HG03103 (cell line): ENCODE measurements at regions not wholly inside any gene's neighbourhood (a gene's known extent, or its start where the extent isn't known, plus 50 kb on each side); places are given as distances from the start of the nearest gene placed in this dataset.
A peak's percentile ranks its signal among the peaks of the same experiment; 100 is the strongest.

Experiments
- ATAC-seq: cut with Tn5 transposase; IDR thresholded peaks from one replicate; pipeline ENCODE4 v1.9.1; 2021; ENCODE audit warnings: low read depth; ENCODE audit not compliant: unreplicated experiment

- no peak for ATAC-seq
These were observed 228.8 kb downstream of the SMARCA2 start for GRCh38 chr9:2243666-2244555.

GRCh38 chr9:2247340-2247739, 232.2 kb downstream of the SMARCA2 start:
- no peak for ATAC-seq

- no peak for ATAC-seq
These were observed 233.7 kb downstream of the SMARCA2 start for GRCh38 chr9:2248768-2249265.

GRCh38 chr9:2253636-2254580, 238.8 kb downstream of the SMARCA2 start:
- ATAC-seq: no peak

GRCh38 chr9:2255128-2255527, 240.0 kb downstream of the SMARCA2 start:
- no peak for ATAC-seq

GRCh38 chr9:2257248-2257929, 242.2 kb downstream of the SMARCA2 start:
- ATAC-seq: peak; percentile 49

GRCh38 chr9:2260417-2261306, 245.5 kb downstream of the SMARCA2 start:
- no peak for ATAC-seq

- ATAC-seq: no peak
These were observed 246.4 kb downstream of the SMARCA2 start for GRCh38 chr9:2261421-2262103.

GRCh38 chr9:2262386-2263071, 247.4 kb downstream of the SMARCA2 start:
- no peak for ATAC-seq

GRCh38 chr9:2263111-2263510, 248.0 kb downstream of the SMARCA2 start:
- ATAC-seq: no peak

- ATAC-seq: no peak
These were observed 248.5 kb downstream of the SMARCA2 start for GRCh38 chr9:2263665-2264064.

- ATAC-seq: no peak
These were observed 248.9 kb downstream of the SMARCA2 start for GRCh38 chr9:2264081-2264480.

GRCh38 chr9:2267181-2267745, 252.1 kb downstream of the SMARCA2 start:
- ATAC-seq: no peak

- no peak for ATAC-seq
These were observed 254.6 kb downstream of the SMARCA2 start for GRCh38 chr9:2269778-2270177.

- no peak for ATAC-seq
These were observed 255.4 kb downstream of the SMARCA2 start for GRCh38 chr9:2270565-2270964.

GRCh38 chr9:2271426-2271825, 256.3 kb downstream of the SMARCA2 start:
- peak; percentile 87 for ATAC-seq

- no peak for ATAC-seq
These were observed 259.6 kb downstream of the SMARCA2 start for GRCh38 chr9:2274762-2275161.

GRCh38 chr9:2276296-2276695, 261.1 kb downstream of the SMARCA2 start:
- no peak for ATAC-seq
